GF-D8 (cell line): ENCODE measurements at regions not wholly inside any gene's neighbourhood (a gene's known extent, or its start where the extent isn't known, plus 50 kb on each side); places are given as distances from the start of the nearest gene placed in this dataset.
"Not testable (repeated sequence)": the region's sequence is repeated elsewhere in the genome, so short reads cannot be mapped to it uniquely, and the experiment has no call there.

Experiments used
- DNase-seq: peaks from one replicate; lab custom pipeline; 2025; lab: John Stamatoyannopoulos, UW

- DNase-seq, result no peak
Observed at GRCh38 chr16:60392380-60392779, 1643.9 kb downstream of the CDH8 start.

DNA sequence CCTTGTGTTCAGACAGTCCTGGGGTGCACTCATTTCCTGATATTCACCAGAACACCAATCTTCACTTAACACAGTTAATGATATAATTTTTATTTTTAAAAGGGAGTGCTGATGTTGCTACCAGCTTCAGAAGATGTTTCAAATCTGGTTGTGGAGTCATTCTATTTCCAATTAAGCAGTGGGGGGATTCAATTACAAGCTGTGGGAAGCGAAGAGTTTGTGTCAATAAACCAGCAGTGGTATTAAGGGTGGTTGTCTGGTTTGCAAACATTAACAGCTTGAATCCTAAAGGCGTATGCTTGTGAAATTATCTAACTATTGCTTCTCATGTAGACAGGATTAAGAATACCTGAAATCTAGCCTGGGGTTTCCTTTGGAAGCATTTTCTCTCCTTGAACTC is 1637.5 kb upstream of the GOT2 start:
- DNase-seq, result no peak

- no peak for DNase-seq
Observed at GRCh38 chr16:60367739-60368138, 1633.6 kb upstream of the GOT2 start.

DNA sequence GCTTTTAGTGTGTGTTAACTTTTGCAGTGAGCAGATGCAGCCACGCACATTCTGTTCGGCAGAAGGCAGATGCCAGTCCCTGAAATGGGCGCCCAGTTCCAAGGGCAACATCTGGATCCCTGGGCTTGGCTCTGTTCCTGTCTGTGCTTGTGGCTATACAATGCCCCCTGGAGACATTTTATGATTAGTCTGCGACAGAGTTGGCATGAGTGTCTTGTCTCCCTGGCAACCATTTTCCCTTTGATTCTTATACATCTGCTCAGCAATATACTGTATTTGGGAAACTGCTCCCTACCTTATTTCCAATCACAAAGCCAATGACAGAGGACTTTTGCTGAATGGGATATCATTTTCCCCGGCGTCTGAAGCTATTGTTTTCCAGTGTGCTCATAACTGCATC is 1629.5 kb upstream of the GOT2 start:
- no peak for DNase-seq

- not testable (repeated sequence) for DNase-seq
Observed at GRCh38 chr16:60359866-60360265, 1625.8 kb upstream of the GOT2 start.

GRCh38 chr16:60359412-60359811 is 1625.3 kb upstream of the GOT2 start:
- DNase-seq, result not testable (repeated sequence)

DNA sequence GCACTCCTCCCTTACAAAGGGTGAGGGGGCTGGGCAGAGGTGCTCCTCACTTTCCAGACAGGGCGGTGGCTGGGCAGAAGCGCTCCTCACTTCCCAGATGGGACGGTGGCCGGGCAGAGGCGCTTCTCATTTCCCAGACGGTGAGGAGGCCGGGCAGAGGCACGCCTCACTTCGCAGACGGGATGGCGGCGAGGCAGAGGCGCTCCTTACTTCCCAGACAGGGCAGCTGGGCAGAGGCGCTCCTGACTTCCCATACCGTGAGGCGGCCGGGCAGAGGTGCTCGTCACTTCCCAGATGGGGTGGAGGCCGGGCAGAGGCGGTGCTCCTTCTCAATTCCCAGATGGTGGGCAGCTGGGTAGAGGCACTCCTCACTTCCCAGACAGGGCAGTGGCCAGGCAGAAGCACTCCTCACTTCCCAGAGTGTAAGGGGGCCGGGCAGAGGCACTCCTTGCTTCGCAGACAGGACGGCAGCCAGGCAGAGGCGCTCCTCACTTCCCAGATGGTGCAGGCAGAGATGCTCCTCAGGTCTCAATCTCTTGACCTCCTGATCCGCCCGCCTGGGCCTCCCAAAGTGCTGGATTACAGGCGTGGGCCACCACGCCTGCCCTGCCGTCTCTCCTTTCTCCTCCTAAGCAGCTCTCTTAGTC is 1623.9 kb upstream of the GOT2 start:
- not testable (repeated sequence) for DNase-seq

DNA sequence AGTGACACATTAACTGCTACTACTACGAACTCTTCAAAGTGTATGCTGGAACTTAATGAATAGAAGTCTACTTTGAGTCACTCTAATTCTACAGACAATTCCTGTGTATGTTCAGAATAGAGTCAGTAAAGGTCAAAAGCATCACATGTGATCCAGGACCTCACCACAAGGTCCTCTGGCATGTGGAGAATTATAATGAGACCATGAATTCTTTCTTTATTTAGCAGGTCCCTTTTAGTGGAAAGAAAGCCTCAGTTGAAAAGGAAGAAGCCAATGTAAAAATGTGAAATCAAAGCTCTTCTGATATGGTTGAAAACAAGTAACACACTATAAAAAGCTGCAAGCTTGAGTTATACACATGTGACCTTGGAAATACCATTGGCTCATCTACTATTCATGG is 1612.1 kb upstream of the GOT2 start:
- no peak for DNase-seq

GRCh38 chr16:60337671-60338070 is 1603.6 kb upstream of the GOT2 start:
- no peak for DNase-seq

- no peak for DNase-seq
Observed at GRCh38 chr16:60331168-60331567, 1597.1 kb upstream of the GOT2 start.

DNA sequence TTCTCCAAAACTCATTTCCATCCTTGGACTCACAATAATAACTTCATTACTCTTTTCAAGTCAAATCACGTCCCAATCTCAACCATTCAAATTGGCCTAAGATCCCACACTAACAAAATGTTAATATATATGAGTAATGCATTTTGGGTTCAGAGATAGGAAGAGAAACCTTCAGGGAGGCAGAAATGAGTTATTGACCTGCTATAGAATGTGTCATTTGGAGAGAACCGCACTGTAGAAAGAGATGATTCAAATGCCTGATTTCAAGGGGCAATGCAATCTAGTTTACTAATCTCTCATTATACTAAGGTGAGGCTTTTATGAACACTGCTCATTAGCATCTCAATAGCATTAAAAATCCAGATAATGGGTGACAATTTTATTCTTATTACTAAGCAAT is 1595.0 kb upstream of the GOT2 start:
- no peak for DNase-seq

DNA sequence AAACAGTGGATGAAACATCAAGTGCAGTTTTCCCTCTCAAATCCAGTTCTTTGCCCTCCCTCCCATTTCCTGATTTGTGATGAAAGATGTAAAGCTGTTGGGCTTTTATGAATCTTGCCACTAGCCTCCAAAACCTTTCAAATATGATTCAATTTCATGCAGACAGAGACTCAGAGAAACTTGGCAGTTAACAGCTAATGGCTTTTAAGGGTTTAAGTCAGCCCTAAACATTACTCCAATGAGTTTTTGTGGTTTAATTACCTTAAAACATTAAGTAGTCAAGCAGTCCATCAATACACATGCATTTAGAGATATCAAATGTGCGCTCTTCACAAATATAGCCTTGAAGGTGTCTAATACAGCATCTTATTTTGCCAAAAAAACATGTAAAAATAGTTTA is 1594.0 kb upstream of the GOT2 start:
- no peak for DNase-seq

DNA sequence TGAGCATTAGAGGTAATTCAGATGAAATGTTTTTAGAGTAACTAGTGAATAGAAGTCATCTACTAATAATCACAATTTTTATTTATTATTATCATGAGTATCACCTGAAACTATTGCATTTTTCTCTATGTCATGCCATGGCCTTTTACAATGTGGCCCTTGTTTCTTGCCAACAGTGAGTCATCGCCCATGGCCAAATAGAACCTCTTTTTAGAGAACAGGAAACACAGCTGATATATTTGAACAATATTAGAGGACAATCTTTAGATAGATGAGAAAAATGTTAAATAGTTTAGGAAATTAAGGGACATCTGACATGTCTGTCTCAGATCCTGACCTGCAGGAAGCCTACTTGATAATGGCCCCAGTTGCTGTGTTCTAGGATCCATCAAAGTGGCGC is 1584.4 kb upstream of the GOT2 start:
- no peak for DNase-seq

GRCh38 chr16:60310846-60311445 is 1576.8 kb upstream of the GOT2 start:
- no peak for DNase-seq

GRCh38 chr16:60304720-60305119 is 1570.6 kb upstream of the GOT2 start:
- DNase-seq, result no peak

- DNase-seq, result no peak
Observed at GRCh38 chr16:60304066-60304465, 1570.0 kb upstream of the GOT2 start.

- DNase-seq, result no peak
Observed at GRCh38 chr16:60302676-60303075, 1568.6 kb upstream of the GOT2 start.

DNA sequence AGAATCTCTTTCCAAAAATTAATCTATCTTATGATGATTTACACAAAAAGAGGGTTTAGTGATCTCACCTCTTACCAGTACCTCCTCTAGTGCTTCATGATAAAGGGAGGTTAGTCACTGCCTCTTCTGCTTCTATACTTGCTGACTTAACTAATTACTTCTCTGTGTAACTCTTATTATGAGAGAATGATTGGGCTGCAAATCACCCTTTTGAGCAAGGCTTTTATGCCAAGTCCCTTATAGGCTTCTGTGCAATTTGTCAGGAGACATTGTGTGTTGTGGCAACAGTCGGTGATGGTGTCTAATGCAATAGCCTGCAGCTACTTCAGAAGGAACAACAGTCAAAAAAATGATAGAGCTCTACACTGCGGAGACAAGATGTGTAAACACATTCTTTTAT is 1568.1 kb upstream of the GOT2 start:
- no peak for DNase-seq

DNA sequence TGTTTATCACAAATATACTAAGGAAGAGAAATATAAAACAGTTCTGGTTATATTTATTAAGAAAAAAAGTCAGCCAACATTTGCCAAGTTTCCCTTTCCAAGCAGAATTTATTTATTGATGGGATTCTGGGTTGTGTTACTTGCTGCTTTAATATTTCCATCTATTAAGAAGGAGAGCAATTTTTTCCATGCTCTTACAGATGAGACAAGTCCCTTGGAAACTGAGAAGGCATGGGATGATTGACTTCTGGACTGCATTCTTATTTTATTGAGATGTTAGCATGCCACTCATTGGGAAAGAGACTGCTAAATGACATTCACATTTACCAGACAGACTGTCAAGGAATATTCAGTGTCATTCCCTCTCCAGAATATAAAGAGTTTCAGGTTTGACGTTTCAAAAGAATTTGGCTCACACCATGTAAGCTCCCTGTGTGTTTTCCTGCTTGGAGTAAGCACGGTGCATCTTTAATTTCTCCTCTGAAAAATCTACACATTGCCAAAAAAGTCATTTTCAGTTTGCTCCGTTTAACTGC is 1565.2 kb upstream of the GOT2 start:
- DNase-seq, result no peak

DNA sequence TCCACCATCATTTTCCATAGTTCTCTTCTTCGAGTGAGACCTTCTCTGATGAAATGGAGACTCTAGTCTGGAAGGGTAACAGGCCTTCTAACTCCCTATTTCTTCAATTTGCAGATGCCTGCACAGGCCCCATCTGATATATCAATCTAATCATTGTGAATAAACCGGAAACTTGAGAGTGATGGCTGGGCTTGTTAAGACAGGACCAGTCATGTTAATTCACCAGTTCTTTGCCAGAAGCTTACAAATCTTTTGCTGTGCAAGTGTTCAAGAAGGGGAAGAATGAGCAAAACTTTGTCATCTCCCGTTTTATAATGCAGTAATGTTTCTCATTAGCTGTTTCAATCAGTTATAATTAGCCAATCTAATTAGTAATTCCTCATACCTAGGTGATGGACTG is 1561.3 kb upstream of the GOT2 start:
- no peak for DNase-seq

- no peak for DNase-seq
Observed at GRCh38 chr16:60285794-60286193, 1551.7 kb upstream of the GOT2 start.

GRCh38 chr16:60279061-60279665 is 1545.0 kb upstream of the GOT2 start:
- no peak for DNase-seq

DNA sequence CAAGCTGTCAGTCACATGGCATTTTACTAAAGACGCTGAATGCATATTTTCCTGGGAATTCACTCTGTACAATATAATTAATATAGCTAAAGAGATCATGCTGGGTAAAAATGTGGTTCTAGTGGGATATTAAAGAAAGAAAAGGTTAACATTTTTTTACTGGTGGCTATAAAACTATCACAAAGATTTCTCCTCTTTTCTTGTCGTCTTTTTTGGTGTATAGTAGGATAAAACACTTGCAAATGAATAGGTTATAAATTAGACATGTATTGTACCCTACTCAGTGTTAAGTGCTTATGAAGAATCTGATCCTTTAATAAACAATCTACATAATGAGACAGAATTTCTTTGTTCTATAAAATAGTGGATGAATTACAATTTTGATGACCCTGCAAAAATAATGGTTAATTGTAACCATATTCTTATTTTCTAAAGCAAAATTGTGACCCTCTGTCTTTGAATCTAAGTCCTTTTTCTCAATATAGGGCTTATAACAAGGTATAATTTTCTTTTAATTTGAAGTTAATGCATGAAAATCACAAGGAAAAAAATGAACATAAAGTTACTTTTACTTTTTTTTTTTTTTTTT is 1540.4 kb upstream of the GOT2 start:
- no peak for DNase-seq
